Kidney (tissue), 13 donors: ENCODE measurements at regions not wholly inside any gene's neighbourhood (a gene's known extent, or its start where the extent isn't known, plus 50 kb on each side); places are given as distances from the start of the nearest gene placed in this dataset.

Experiments used
- DNase-seq, 5 donors: peaks; one replicate each; pipeline ENCODE4 v3.0.0-alpha.2; 2013 to 2020
- FAIRE-seq: peaks from 2 replicates; lab custom pipeline; 2012; peaks lifted over from hg19 to GRCh38; lab: Jason Lieb, UNC
- H3K27ac ChIP-seq, 2 donors: one replicate each; pipeline ENCODE4 v1.7.0; 2013; ENCODE audit warnings: low read depth in 2 of 2, low read length in 2 of 2, inconsistent platforms in 1 of 2
- H3K27me3 ChIP-seq: one replicate; pipeline ENCODE4 v1.7.1; 2013; ENCODE audit warnings: low read length, inconsistent platforms; ENCODE audit not compliant: control insufficient read depth, insufficient read depth
- H3K36me3 ChIP-seq, 3 donors: one replicate each; pipeline versions ENCODE4 v1.7.0 to v1.7.1; 2013; ENCODE audit warnings: low read length in 3 of 3, control low read depth in 1 of 3, inconsistent platforms in 1 of 3; ENCODE audit not compliant: insufficient read depth in 3 of 3, control insufficient read depth in 2 of 3
- H3K4me1 ChIP-seq, 3 donors: one replicate each; pipeline versions ENCODE4 v1.7.0 to v1.7.1; 2013; ENCODE audit warnings: low read length in 3 of 3, inconsistent platforms in 1 of 3, low read depth in 1 of 3; ENCODE audit not compliant: control insufficient read depth in 2 of 3, insufficient read depth in 2 of 3
- H3K4me3 ChIP-seq, 3 donors: one replicate each; pipeline versions ENCODE4 v1.7.0 to v1.8.1; 2013; ENCODE audit warnings: low read length in 3 of 3, control low read depth in 1 of 3, inconsistent platforms in 1 of 3
- H3K9ac ChIP-seq, 3 donors: one replicate each; pipeline versions ENCODE4 v1.7.0 to v1.7.1; 2013; ENCODE audit warnings: low read length in 3 of 3, control low read depth in 1 of 3, inconsistent platforms in 1 of 3
- H3K9me3 ChIP-seq, 3 donors: one replicate each; pipeline versions ENCODE4 v1.7.0 to v1.7.1; 2013; ENCODE audit warnings: low read length in 3 of 3, control low read depth in 1 of 3, inconsistent platforms in 1 of 3; ENCODE audit not compliant: control insufficient read depth in 2 of 3, insufficient read depth in 1 of 3
- intact Hi-C: fragments of 100-400 bp; cut with DNase I; formaldehyde crosslinking; loops from one replicate; pipeline ENCODE4 v1.11.1; 2022
- TF ChIP-seq, protein P1 (sequence below): IDR thresholded peaks from 3 replicates; pipeline ENCODE4 v1.5.1; 2012; ENCODE audit warnings: mild to moderate bottlenecking, moderate library complexity, borderline replicate concordance; ENCODE audit not compliant: insufficient read depth; ENCODE audit errors: extremely low read depth
- donor health status: control.
- donor health status: control.
- donor health status: control.
- donor health status: control.
- donor health status: control.
- donor health status: DM: yes; HTN: yes; CAD: no.
- donor health status: Normal renal cell carcinoma (clear cell type).

DNA sequence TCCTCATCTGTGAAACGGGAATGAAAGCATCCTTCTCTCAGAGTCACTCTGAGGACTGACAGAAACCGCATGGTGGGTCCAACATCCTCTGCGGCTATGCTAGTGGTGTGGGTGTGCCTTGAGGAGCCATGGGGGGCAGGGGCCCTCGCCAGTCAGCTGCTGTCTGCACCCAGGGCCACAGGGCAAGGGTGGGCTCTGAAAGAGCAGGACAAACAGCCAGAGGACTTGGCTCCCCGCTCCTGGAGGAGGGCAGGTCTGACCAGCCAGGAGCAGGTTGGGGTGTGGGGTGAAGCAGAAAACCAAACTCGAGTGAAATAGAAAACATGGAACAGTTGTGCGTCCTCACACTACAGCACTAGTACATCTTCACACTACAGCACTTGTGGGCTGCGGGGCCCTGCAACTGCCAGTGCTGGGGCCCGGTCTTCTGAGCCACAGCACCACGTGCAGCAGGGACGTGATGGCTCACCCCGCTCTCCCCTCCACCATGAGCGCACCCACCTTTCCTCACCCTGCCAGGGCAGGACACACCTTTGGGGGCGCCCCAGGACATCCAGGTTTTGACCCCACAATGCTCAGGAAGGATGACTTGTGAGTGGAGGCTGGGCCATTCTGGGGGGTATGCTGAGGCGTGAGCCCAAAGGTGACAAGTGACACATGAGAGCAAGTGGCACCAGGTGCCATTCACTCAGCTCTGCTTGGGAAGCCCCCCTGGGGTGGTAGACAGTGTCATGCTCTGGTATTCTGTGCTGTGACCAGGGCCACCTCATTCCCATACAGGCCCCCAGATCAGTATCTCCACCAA, 96.1 kb upstream of the RET start:
- Histone ChIP-seq H3K9me3 (no peaks in the 10 kb centered on the region), H3K36me3 (no peaks in the 10 kb centered on the region), H3K27ac (no peak overlapping the region), H3K9ac (no peak overlapping the region), H3K27me3 (no peaks in the 10 kb centered on the region), H3K4me3 (no peak overlapping the region), H3K4me1 (no peaks in the 10 kb centered on the region)
- intact Hi-C loops, result no loop called here
- FAIRE-seq, result no peak
- TF ChIP-seq, protein P1, sequence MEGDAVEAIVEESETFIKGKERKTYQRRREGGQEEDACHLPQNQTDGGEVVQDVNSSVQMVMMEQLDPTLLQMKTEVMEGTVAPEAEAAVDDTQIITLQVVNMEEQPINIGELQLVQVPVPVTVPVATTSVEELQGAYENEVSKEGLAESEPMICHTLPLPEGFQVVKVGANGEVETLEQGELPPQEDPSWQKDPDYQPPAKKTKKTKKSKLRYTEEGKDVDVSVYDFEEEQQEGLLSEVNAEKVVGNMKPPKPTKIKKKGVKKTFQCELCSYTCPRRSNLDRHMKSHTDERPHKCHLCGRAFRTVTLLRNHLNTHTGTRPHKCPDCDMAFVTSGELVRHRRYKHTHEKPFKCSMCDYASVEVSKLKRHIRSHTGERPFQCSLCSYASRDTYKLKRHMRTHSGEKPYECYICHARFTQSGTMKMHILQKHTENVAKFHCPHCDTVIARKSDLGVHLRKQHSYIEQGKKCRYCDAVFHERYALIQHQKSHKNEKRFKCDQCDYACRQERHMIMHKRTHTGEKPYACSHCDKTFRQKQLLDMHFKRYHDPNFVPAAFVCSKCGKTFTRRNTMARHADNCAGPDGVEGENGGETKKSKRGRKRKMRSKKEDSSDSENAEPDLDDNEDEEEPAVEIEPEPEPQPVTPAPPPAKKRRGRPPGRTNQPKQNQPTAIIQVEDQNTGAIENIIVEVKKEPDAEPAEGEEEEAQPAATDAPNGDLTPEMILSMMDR, result no peak
- DNase-seq, result peak in 3 of 5 donors; percentile 5 to 39 (median 39)

DNA sequence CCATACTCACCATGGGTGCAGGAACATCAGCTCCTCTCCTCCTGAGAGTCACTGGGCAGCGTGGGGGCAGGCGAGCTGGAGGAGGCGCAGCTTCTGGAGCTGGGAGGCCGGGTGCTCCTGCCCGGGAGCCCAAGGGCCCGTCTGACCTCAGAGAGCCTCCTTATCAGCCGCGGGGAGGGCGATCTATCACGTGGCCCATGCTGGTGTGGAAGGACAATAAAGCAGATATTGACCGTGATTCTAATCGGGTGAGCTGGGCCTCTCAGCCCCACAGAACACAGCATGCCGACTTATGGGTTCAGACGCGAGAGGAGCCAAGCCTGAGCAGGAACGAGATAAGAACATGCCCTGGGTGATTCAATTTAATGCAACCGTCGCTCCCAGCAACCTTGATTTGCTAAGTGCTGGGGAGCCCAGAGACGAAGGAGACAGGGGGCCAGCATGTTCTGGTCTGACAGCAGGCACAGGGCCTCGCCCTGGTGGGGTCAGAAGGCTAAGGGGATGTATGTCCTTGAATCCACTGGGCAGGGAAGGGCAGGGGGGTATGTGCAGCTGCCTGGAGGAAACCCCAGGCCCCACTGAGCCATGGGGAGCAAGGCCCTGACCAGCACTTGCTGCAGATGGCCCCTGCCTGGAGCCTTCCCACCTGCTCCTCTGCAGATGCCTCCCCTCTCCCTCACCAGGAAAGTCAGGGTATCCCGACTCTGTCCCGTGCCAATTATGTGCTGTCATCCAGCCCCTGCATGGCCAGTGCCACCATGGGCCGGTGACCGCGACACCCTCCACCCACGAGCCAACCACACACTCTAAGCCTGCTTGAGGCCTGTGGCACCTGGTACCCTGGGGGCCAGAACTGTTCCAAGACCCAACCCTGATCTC, 95.3 kb upstream of the RET start:
- Histone ChIP-seq H3K36me3 (no peaks in the 10 kb centered on the region), H3K9me3 (no peaks in the 10 kb centered on the region), H3K9ac (no peak overlapping the region), H3K4me3 (no peak overlapping the region), H3K4me1 (no peaks in the 10 kb centered on the region), H3K27ac (no peak overlapping the region), H3K27me3 (no peaks in the 10 kb centered on the region)
- FAIRE-seq, result no peak
- TF ChIP-seq, protein P1, result no peak
- DNase-seq, result peak in 3 of 5 donors; percentile 7 to 70 (median 50)
- intact Hi-C loops, result no loop called here

DNA sequence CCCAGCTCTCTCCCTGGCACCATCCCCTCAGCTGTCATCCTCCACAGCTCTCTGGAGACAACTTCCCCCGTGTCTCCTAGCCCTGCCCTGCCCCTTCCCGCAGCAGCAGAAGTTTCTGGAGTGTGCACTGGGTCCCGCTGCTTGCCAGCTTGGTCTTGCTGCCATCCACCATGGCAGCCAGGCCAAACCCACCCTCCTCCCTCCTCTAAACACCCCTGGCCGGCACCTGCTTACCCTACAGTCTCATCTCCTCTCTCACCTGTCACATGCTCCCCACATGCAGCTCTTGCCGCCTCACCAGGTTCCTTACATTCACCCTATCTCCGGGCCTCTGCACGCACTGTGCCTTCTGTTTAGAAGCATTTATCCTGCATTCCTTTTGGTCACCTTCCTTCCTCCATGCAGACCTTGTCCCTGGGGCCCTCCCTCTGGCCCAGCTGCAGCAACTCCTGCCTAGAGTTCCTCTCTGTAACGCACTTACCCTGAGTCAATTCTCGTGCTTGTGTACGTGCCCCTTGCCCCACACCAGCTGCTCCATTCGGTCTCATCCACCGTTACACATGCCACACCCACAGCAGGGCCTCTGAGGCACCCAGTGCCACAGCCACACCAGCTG, 93.9 kb upstream of the RET start:
- Histone ChIP-seq H3K4me3 (no peak overlapping the region), H3K27ac (no peak overlapping the region), H3K9me3 (no peaks in the 10 kb centered on the region), H3K4me1 (no peaks in the 10 kb centered on the region), H3K27me3 (no peaks in the 10 kb centered on the region), H3K9ac (no peak overlapping the region), H3K36me3 (no peaks in the 10 kb centered on the region)
- DNase-seq (peak in 2 of 5 donors; percentile 5 to 19), FAIRE-seq (no peak)
- intact Hi-C loops, result no loop called here
- TF ChIP-seq, protein P1, result no peak
